Ovary (tissue), 3 donors: ENCODE measurements at regions not wholly inside any gene's neighbourhood (a gene's known extent, or its start where the extent isn't known, plus 50 kb on each side); places are given as distances from the start of the nearest gene placed in this dataset.

ENCODE experiments used
- EP300 ChIP-seq: sonication (generic); formaldehyde crosslinking; IDR thresholded peaks from one replicate; pipeline ENCODE4 v1.6.1; 2017; ENCODE audit warnings: antibody characterized with exemption
- POLR2A ChIP-seq: fragments of 450-650 bp; IDR thresholded peaks from one replicate; pipeline ENCODE4 v1.6.1; 2017; ENCODE audit warnings: antibody characterized with exemption, mild to moderate bottlenecking, moderate library complexity
- TF ChIP-seq, protein P1 (sequence below), 3 donors: fragments of 450-650 bp in 2 of 3; fragments of 200-600 bp in 1 of 3; IDR thresholded peaks; one replicate each; pipeline versions ENCODE4 v1.5.1 to v1.8.0; 2016 to 2022; ENCODE audit warnings: antibody characterized with exemption in 3 of 3, mild to moderate bottlenecking in 1 of 3
- donor health status: DM: no; HTN: no; CAD: no.

DNA sequence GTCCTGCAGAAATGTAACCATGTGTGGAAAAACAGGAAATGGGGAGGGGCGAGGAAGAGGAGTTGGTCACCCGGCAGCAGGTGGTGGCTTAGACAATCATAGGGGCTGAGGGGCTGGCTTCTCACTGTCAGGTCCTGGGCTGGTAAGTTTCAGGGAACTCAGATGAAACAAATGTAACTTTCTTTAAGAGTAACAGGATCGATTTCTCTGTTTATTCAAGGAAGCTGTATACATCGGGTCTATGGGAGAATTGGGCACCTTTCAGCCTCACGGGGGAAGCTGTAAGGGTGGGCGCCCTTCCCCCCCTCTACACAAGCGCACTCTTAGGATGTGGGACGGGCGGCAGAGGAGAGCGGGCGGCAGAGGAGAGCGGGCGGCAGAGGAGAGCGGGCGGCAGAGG lies 104.3 kb upstream of the SIMC1 start:
- TF ChIP-seq, protein P1, sequence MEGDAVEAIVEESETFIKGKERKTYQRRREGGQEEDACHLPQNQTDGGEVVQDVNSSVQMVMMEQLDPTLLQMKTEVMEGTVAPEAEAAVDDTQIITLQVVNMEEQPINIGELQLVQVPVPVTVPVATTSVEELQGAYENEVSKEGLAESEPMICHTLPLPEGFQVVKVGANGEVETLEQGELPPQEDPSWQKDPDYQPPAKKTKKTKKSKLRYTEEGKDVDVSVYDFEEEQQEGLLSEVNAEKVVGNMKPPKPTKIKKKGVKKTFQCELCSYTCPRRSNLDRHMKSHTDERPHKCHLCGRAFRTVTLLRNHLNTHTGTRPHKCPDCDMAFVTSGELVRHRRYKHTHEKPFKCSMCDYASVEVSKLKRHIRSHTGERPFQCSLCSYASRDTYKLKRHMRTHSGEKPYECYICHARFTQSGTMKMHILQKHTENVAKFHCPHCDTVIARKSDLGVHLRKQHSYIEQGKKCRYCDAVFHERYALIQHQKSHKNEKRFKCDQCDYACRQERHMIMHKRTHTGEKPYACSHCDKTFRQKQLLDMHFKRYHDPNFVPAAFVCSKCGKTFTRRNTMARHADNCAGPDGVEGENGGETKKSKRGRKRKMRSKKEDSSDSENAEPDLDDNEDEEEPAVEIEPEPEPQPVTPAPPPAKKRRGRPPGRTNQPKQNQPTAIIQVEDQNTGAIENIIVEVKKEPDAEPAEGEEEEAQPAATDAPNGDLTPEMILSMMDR (IDR thresholded peaks at IDR 0.05): no peak
- TF ChIP-seq POLR2A: no peak
- no peak for TF ChIP-seq EP300
